T-helper 2 cell (primary cell): ENCODE measurements at regions not wholly inside any gene's neighbourhood (a gene's known extent, or its start where the extent isn't known, plus 50 kb on each side); places are given as distances from the start of the nearest gene placed in this dataset.
"Not testable (repeated sequence)": the region's sequence is repeated elsewhere in the genome, so short reads cannot be mapped to it uniquely, and the experiment has no call there.

Experiments used
- DNase-seq, 5 experiments: peaks; one replicate each; pipeline versions ENCODE4 v3.0.0 to v3.0.0-alpha.2; 2012 to 2022

GRCh38 chr5:67805666-67806348 lies 409.7 kb upstream of the PIK3R1 start:
- DNase-seq: no peak

GRCh38 chr5:67802766-67803165 lies 412.8 kb upstream of the PIK3R1 start:
- no peak for DNase-seq

- DNase-seq: no peak
Measured at GRCh38 chr5:67799732-67800234, 415.8 kb upstream of the PIK3R1 start.

- DNase-seq: not testable (repeated sequence)
Measured at GRCh38 chr5:67798470-67798869, 417.1 kb upstream of the PIK3R1 start.

GRCh38 chr5:67795781-67796477 lies 419.6 kb upstream of the PIK3R1 start:
- DNase-seq: no peak

- no peak for DNase-seq
Measured at GRCh38 chr5:67793966-67794365, 421.6 kb upstream of the PIK3R1 start.

GRCh38 chr5:67793418-67793817 lies 422.1 kb upstream of the PIK3R1 start:
- DNase-seq: no peak

GRCh38 chr5:67792891-67793290 lies 422.7 kb upstream of the PIK3R1 start:
- DNase-seq: no peak

GRCh38 chr5:67790390-67790789 lies 425.2 kb upstream of the PIK3R1 start:
- DNase-seq: no peak

- not testable (repeated sequence) for DNase-seq
Measured at GRCh38 chr5:67779893-67780623, 435.5 kb upstream of the PIK3R1 start.

GRCh38 chr5:67774786-67775185 lies 440.8 kb upstream of the PIK3R1 start:
- DNase-seq: no peak

GRCh38 chr5:67774267-67774552 lies 441.3 kb upstream of the PIK3R1 start:
- DNase-seq: no peak

GRCh38 chr5:67773411-67774266 lies 441.9 kb upstream of the PIK3R1 start:
- no peak for DNase-seq

GRCh38 chr5:67771791-67772190 lies 443.8 kb upstream of the PIK3R1 start:
- no peak for DNase-seq

GRCh38 chr5:67771221-67771620 lies 444.3 kb upstream of the PIK3R1 start:
- DNase-seq: no peak

GRCh38 chr5:67770431-67771025 lies 445.0 kb upstream of the PIK3R1 start:
- DNase-seq: peak in 1 of 5 experiments; percentile 2

- no peak for DNase-seq
Measured at GRCh38 chr5:67765697-67766096, 449.9 kb upstream of the PIK3R1 start.

- not testable (repeated sequence) for DNase-seq
Measured at GRCh38 chr5:67757771-67758170, 457.8 kb upstream of the PIK3R1 start.

GRCh38 chr5:67752357-67752708 lies 463.2 kb upstream of the PIK3R1 start:
- no peak for DNase-seq

GRCh38 chr5:67748165-67748690 lies 467.3 kb upstream of the PIK3R1 start:
- no peak for DNase-seq

GRCh38 chr5:67747096-67747495 lies 468.5 kb upstream of the PIK3R1 start:
- no peak for DNase-seq

GRCh38 chr5:67746608-67747007 lies 468.9 kb upstream of the PIK3R1 start:
- DNase-seq: not testable (repeated sequence)
